SK-N-SH treated with all-trans-retinoic acid at 6 μM for 48 hours (cell line): ENCODE measurements at regions not wholly inside any gene's neighbourhood (a gene's known extent, or its start where the extent isn't known, plus 50 kb on each side); places are given as distances from the start of the nearest gene placed in this dataset.

Source experiments
- ARNTL ChIP-seq: fragments of 450-650 bp; formaldehyde crosslinking; IDR thresholded peaks from 2 replicates; pipeline ENCODE4 v1.5.0; 2020; ENCODE audit warnings: low read depth, mild to moderate bottlenecking, moderate library complexity, borderline replicate concordance
- ESRRG ChIP-seq: fragments of 250-450 bp; sonication (Bioruptor Pico); IDR thresholded peaks from 2 replicates; pipeline ENCODE4 v1.6.1; 2021; ENCODE audit warnings: mild to moderate bottlenecking
- PATZ1 ChIP-seq: fragments of 250-450 bp; sonication (Bioruptor Pico); IDR thresholded peaks from 2 replicates; pipeline ENCODE4 v1.8.0; 2020; ENCODE audit warnings: mild to moderate bottlenecking, moderate library complexity, borderline replicate concordance
- RARB ChIP-seq: fragments of 250-450 bp; sonication (Bioruptor Pico); IDR thresholded peaks from 2 replicates; pipeline ENCODE4 v1.8.0; 2021; ENCODE audit warnings: mild to moderate bottlenecking, moderate library complexity
- TOX ChIP-seq: fragments of 250-450 bp; sonication (Bioruptor Pico); IDR thresholded peaks from 2 replicates; pipeline ENCODE4 v1.8.0; 2021; ENCODE audit warnings: mild to moderate bottlenecking, moderate library complexity, borderline replicate concordance
- ZC3H10 ChIP-seq: fragments of 250-450 bp; sonication (Bioruptor Pico); IDR thresholded peaks from 2 replicates; pipeline ENCODE4 v1.5.1; 2021; ENCODE audit warnings: mild to moderate bottlenecking, moderate library complexity
- ZFP3 ChIP-seq: fragments of 250-450 bp; sonication (Bioruptor Pico); IDR thresholded peaks from 2 replicates; pipeline ENCODE4 v1.5.0; 2020; ENCODE audit warnings: mild to moderate bottlenecking, moderate library complexity

- TF ChIP-seq ARNTL = no peak
- TF ChIP-seq RARB = no peak
- no peak for TF ChIP-seq ZFP3
- TF ChIP-seq ESRRG (CRISPR knock-in tag) = no peak
- TF ChIP-seq ZC3H10 (CRISPR knock-in tag) = no peak
- no peak for TF ChIP-seq PATZ1
- no peak for TF ChIP-seq TOX (CRISPR knock-in tag)
These were observed 126.3 kb upstream of the ELL2 start for GRCh38 chr5:96087939-96088338.
